ENCODE measurements at regions not wholly inside any gene's neighbourhood (a gene's known extent, or its start where the extent isn't known, plus 50 kb on each side); places are given as distances from the start of the nearest gene placed in this dataset.
A peak's percentile ranks its signal among the peaks of the same experiment; 100 is the strongest.

DNA sequence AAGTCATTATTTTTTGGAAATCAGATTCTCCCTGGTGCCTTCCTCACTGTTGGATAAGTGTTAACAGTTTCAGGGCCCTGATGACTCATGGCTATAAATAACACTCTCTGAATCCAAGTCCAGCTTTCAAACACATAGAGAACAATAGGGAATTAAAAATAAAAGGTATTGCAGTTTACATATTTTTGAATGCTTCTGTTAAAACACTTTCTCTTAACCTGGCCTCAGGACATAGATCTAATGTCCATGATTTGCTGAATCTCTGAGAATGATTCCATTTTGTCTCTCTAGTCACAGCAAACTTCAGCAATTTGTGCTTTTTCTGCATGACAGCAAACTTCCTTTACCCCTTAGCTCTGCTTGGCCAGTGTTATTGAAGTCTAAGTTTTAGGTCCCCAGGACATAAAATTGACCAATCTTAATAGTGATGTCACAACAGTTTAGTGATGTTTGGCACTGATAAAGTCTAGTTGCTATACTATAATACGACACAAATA lies 1192.4 kb upstream of the CITED2 start:
- H3K27me3 Mint-ChIP-seq (ENCODE audit: insufficient read depth) = no peaks in the 10 kb centered on the region; the same call in 1 of the 2 replicates
- H3K4me1 Mint-ChIP-seq (ENCODE audit: low read depth) = peaks cover 61% of the 10 kb centered on the region
- H3K27ac Mint-ChIP-seq = peak overlapping the region; percentile 72
- TF ChIP-seq, protein P1, sequence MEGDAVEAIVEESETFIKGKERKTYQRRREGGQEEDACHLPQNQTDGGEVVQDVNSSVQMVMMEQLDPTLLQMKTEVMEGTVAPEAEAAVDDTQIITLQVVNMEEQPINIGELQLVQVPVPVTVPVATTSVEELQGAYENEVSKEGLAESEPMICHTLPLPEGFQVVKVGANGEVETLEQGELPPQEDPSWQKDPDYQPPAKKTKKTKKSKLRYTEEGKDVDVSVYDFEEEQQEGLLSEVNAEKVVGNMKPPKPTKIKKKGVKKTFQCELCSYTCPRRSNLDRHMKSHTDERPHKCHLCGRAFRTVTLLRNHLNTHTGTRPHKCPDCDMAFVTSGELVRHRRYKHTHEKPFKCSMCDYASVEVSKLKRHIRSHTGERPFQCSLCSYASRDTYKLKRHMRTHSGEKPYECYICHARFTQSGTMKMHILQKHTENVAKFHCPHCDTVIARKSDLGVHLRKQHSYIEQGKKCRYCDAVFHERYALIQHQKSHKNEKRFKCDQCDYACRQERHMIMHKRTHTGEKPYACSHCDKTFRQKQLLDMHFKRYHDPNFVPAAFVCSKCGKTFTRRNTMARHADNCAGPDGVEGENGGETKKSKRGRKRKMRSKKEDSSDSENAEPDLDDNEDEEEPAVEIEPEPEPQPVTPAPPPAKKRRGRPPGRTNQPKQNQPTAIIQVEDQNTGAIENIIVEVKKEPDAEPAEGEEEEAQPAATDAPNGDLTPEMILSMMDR (IDR thresholded peaks at IDR 0.05) = no peak
- peaks cover 23% of the 10 kb centered on the region for H3K36me3 Mint-ChIP-seq (ENCODE audit: low read depth)
- H3K4me3 Mint-ChIP-seq = no peak overlapping the region
- peak; percentile 61 for DNase-seq
- peaks cover 8% of the 10 kb centered on the region for H3K9me3 Mint-ChIP-seq

GRCh38 chr6:140563728-140564127 lies 1189.3 kb upstream of the CITED2 start:
- H3K4me1 Mint-ChIP-seq (ENCODE audit: low read depth) = peaks cover 39% of the 10 kb centered on the region
- TF ChIP-seq, protein P1 (IDR thresholded peaks at IDR 0.05) = no peak

DNA sequence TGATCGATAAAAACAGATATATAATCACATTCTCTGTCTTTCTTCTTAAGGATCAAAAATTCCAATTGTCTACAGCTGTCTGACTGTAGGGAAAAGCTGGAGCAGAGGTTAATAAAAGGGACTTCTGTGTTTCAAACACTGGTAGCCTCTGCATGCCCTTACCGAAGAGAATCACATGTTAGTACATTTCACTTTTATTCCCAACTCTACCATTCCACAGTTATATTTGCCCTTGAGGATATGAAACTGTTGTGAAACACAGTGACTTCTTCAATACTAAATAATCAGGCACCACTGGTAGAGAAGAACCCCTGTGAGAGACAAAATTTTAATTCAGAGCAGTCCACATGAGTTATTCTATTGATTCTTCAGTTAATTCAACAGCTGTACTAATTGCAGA lies 1187.3 kb upstream of the CITED2 start:
- no peak for DNase-seq
- TF ChIP-seq, protein P1 (IDR thresholded peaks at IDR 0.05) = no peak
- Mint-ChIP-seq H3K36me3 (ENCODE audit: low read depth) (peaks cover 17% of the 10 kb centered on the region), H3K4me1 (ENCODE audit: low read depth) (peaks cover 19% of the 10 kb centered on the region), H3K27me3 (ENCODE audit: insufficient read depth) (no peaks in the 10 kb centered on the region), H3K27ac (no peak overlapping the region), H3K9me3 (no peaks in the 10 kb centered on the region; the same call in 1 of the 2 replicates), H3K4me3 (no peak overlapping the region)

More at GRCh38 chr6:140563728-140564127, 1189.3 kb upstream of the CITED2 start:
- H3K9me3 Mint-ChIP-seq = no peaks in the 10 kb centered on the region
- no peak overlapping the region for H3K27ac Mint-ChIP-seq
- peaks cover 12% of the 10 kb centered on the region for H3K36me3 Mint-ChIP-seq (ENCODE audit: low read depth)
- no peaks in the 10 kb centered on the region for H3K27me3 Mint-ChIP-seq (ENCODE audit: insufficient read depth)
- no peak overlapping the region for H3K4me3 Mint-ChIP-seq
- DNase-seq = no peak

DNA sequence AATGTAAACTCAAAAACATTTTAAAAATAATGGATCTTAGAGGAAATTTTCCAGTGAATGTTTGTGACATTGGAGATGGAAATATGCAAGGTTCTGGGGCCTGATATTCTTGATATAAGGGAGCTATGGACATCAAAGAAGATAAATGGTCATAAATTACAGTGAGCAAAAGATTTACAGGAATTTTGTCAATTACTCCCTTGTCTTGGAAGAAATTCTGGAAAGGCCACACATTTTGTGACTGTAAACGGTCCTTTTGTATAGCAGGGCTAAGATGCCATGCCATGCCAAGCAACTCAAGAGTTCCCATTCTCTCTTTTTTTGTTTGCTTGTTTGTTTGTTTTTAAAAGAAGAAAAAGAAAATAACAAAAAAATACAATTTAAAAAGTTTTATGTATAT lies 1186.2 kb upstream of the CITED2 start:
- TF ChIP-seq, protein P1 (IDR thresholded peaks at IDR 0.05) = no peak
- Mint-ChIP-seq H3K4me3 (no peak overlapping the region), H3K4me1 (ENCODE audit: low read depth) (peaks cover 9% of the 10 kb centered on the region), H3K27me3 (ENCODE audit: insufficient read depth) (no peaks in the 10 kb centered on the region), H3K27ac (no peak overlapping the region), H3K9me3 (no peaks in the 10 kb centered on the region; the same call in 1 of the 2 replicates), H3K36me3 (ENCODE audit: low read depth) (peaks cover 21% of the 10 kb centered on the region)
- DNase-seq = no peak

DNA sequence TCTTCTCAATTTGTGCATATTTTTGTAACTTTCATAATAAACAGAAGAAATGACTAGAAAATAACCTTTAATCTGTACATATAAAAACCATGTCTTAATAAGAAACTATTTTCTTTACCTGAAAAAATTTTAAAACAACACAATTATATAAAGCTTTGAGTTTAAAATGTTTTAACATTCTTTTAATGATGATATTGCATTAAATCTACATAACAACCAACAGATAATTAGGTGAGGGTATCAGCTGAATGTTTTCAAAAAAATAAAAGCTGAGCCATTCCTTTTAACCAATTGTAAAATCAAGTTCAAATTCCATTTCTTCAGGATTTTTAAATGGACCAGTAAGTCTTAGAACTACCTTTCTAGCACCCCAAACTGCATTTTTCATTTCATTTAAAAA lies 1185.0 kb upstream of the CITED2 start:
- Mint-ChIP-seq H3K27ac (no peak overlapping the region), H3K9me3 (no peaks in the 10 kb centered on the region; the same call in 1 of the 2 replicates), H3K27me3 (ENCODE audit: insufficient read depth) (no peaks in the 10 kb centered on the region), H3K36me3 (ENCODE audit: low read depth) (peaks cover 26% of the 10 kb centered on the region), H3K4me3 (no peak overlapping the region), H3K4me1 (ENCODE audit: low read depth) (peaks cover 3% of the 10 kb centered on the region)
- no peak for DNase-seq
- TF ChIP-seq, protein P1 (IDR thresholded peaks at IDR 0.05) = no peak

All from HFFc6 (cell line).